Endothelial cell of umbilical vein (primary cell): ENCODE measurements at regions not wholly inside any gene's neighbourhood (a gene's known extent, or its start where the extent isn't known, plus 50 kb on each side); places are given as distances from the start of the nearest gene placed in this dataset.

Source experiments
- BruUV-seq: library from RNA; stranded (reverse); fragments of 400-500 nt; replicated peaks from 2 replicates; lab custom pipeline; 2021; lab: Mats Ljungman, UMichigan
- CTCF ChIA-PET: fragments of 300-600, 350-600 bp; sonication (Branson Sonifier 250); formaldehyde crosslinking; loops from one replicate; lab custom pipeline; 2021; ENCODE audit warnings: antibody characterized with exemption, inconsistent platforms; lab: Charles Lee
- POLR2A ChIA-PET: fragments of 300-600, 350-600 bp; sonication (Branson Sonifier 250); formaldehyde crosslinking; loops from one replicate; lab custom pipeline; 2021; ENCODE audit warnings: antibody characterized with exemption, inconsistent platforms; lab: Charles Lee
- DNase-seq: peaks from one replicate; pipeline ENCODE4 v3.0.0-alpha.2; 2011; ENCODE audit warnings: low read depth, low spot score
- FAIRE-seq: peaks from 2 replicates; lab custom pipeline; 2011; peaks lifted over from hg19 to GRCh38; lab: Jason Lieb, UNC
- H2AFZ ChIP-seq: 2 replicates; pipeline ENCODE4 v1.6.0; 2012; ENCODE audit warnings: low read depth, low read length, control low read depth, inconsistent platforms
- H3K27ac ChIP-seq: 2 replicates; pipeline ENCODE4 v1.5.1; 2011; ENCODE audit warnings: low read depth, mild to moderate bottlenecking, control low read depth, low read length, moderate library complexity; ENCODE audit not compliant: insufficient read depth
- H3K27me3 ChIP-seq, 2 experiments: 2 replicates each; pipeline versions ENCODE4 v1.6.0 to v1.6.1; 2011; ENCODE audit warnings: low read length in 2 of 2, mixed read lengths in 1 of 2; ENCODE audit not compliant: control insufficient read depth in 2 of 2, insufficient read depth in 2 of 2
- H3K36me3 ChIP-seq, 2 experiments: 2 replicates in 1 of 2; 3 replicates in 1 of 2; pipeline ENCODE4 v1.5.1; 2011; ENCODE audit warnings: low read length in 2 of 2, mild to moderate bottlenecking in 1 of 2, moderate library complexity in 1 of 2; ENCODE audit not compliant: control insufficient read depth in 2 of 2, insufficient read depth in 2 of 2; ENCODE audit errors: extremely low read depth in 1 of 2
- H3K4me1 ChIP-seq: 3 replicates; pipeline ENCODE4 v1.5.1; 2011; ENCODE audit warnings: mild to moderate bottlenecking, low read length; ENCODE audit not compliant: control insufficient read depth, insufficient read depth; ENCODE audit errors: extremely low read depth
- H3K4me2 ChIP-seq: 2 replicates; pipeline ENCODE4 v1.6.1; 2011; ENCODE audit warnings: low read length, control low read depth, mixed read lengths; ENCODE audit not compliant: insufficient read depth
- H3K4me3 ChIP-seq, 3 experiments: fragments of 200-600 bp in 1 of 3; sonication (generic), shearing (Covaris generic) in 1 of 3; replicated peaks in 1 of 3; 2 replicates each; pipeline ENCODE4 v1.5.1; 2011 to 2016; ENCODE audit warnings: control low read depth in 3 of 3, low read length in 3 of 3, mild to moderate bottlenecking in 2 of 3, inconsistent platforms in 1 of 3, low read depth in 1 of 3, moderate library complexity in 1 of 3; ENCODE audit not compliant: insufficient read depth in 1 of 3
- H3K79me2 ChIP-seq: 2 replicates; pipeline ENCODE4 v1.6.0; 2012; ENCODE audit warnings: low read length, inconsistent platforms; ENCODE audit not compliant: control insufficient read depth, insufficient read depth
- H3K9ac ChIP-seq: replicated peaks from 2 replicates; pipeline ENCODE3; 2011; ENCODE audit warnings: low read length, control low read depth; ENCODE audit not compliant: insufficient read depth; ENCODE audit errors: extremely low read depth
- H3K9me1 ChIP-seq: replicated peaks from 3 replicates; pipeline ENCODE4 v1.6.0; 2011; ENCODE audit warnings: mild to moderate bottlenecking, low read length; ENCODE audit not compliant: control insufficient read depth, insufficient read depth; ENCODE audit errors: extremely low read depth
- H3K9me3 ChIP-seq: replicated peaks from 2 replicates; pipeline ENCODE4 v1.5.1; 2012; ENCODE audit warnings: low read length, inconsistent platforms; ENCODE audit not compliant: control insufficient read depth, insufficient read depth
- H4K20me1 ChIP-seq: replicated peaks from 2 replicates; pipeline ENCODE3; 2011; ENCODE audit warnings: mild to moderate bottlenecking, low read length; ENCODE audit not compliant: control insufficient read depth, insufficient read depth; ENCODE audit errors: extremely low read depth
- CTCF ChIP-seq, 2 donors: IDR thresholded peaks; 1 replicate in 1 of 2; 2 replicates in 1 of 2; pipeline ENCODE4 v1.5.1; 2011; ENCODE audit warnings: low read length in 2 of 2, mild to moderate bottlenecking in 2 of 2, moderate library complexity in 2 of 2, control low read depth in 1 of 2, inconsistent platforms in 1 of 2, low read depth in 1 of 2; ENCODE audit not compliant: insufficient read depth in 1 of 2; ENCODE audit errors: extremely low read depth in 1 of 2
- EZH2 ChIP-seq: IDR thresholded peaks from 2 replicates; pipeline ENCODE4 v1.6.1; 2012; ENCODE audit warnings: borderline replicate concordance, low read depth, mild to moderate bottlenecking, moderate library complexity, low read length, inconsistent platforms; ENCODE audit not compliant: severe bottlenecking
- FOS ChIP-seq: IDR thresholded peaks from 2 replicates; pipeline ENCODE4 v1.6.1; 2011; ENCODE audit warnings: mild to moderate bottlenecking, low read length, moderate library complexity, borderline replicate concordance; ENCODE audit not compliant: insufficient read depth
- GATA2 ChIP-seq: IDR thresholded peaks from 2 replicates; pipeline ENCODE4 v1.7.0; 2011; ENCODE audit warnings: low read depth, mild to moderate bottlenecking, moderate library complexity, mixed read lengths, low read length; ENCODE audit not compliant: insufficient read length, insufficient read depth
- JUN ChIP-seq: IDR thresholded peaks from 2 replicates; pipeline ENCODE4 v1.6.1; 2011; ENCODE audit warnings: borderline replicate concordance, low read depth; ENCODE audit not compliant: insufficient read length, insufficient read depth
- MAX ChIP-seq: IDR thresholded peaks from 2 replicates; pipeline ENCODE4 v1.6.1; 2011; ENCODE audit not compliant: insufficient read depth, insufficient read length
- MYC ChIP-seq: IDR thresholded peaks from one replicate; pipeline ENCODE4 v1.6.1; 2011; ENCODE audit warnings: mild to moderate bottlenecking, low read depth, low read length
- POLR2A ChIP-seq: IDR thresholded peaks from 2 replicates; pipeline ENCODE4 v1.6.1; 2012; ENCODE audit warnings: low read depth, mild to moderate bottlenecking, control low read depth, low read length
- POLR2AphosphoS5 ChIP-seq: IDR thresholded peaks from 2 replicates; pipeline ENCODE4 v1.6.1; 2012; ENCODE audit warnings: low read depth, mild to moderate bottlenecking, control low read depth, low read length, moderate library complexity; ENCODE audit not compliant: insufficient read depth
- dilution Hi-C: fragments of 300-500 bp; cut with MboI; formaldehyde crosslinking; loops from one replicate; pipeline ENCODE4 v1.15.0; 2019; ENCODE audit warnings: low sequenced_read_pairs; ENCODE audit not compliant: extremely low pct_ligation_motif_present
- intact Hi-C: fragments of 100-400 bp; cut with micrococcal nuclease; formaldehyde crosslinking; loops from one replicate; pipeline ENCODE4 v1.10.0; 2022

GRCh38 chr18:53795061-53795460 is 429.4 kb downstream of the MBD2 start:
- ChIA-PET CTCF (no interaction called here), POLR2A (no interaction called here)

More at GRCh38 chr18:53795061-53795460, 429.4 kb downstream of the MBD2 start:
- H3K9me3 ChIP-seq = peaks cover 5% of the 10 kb centered on the region
- H3K9me1 ChIP-seq = no peaks in the 10 kb centered on the region
- no peak overlapping the region for H3K9ac ChIP-seq
- dilution Hi-C loops (no loop called here), intact Hi-C loops (no loop called here)
- no peaks in the 10 kb centered on the region for H3K4me1 ChIP-seq
- TF ChIP-seq POLR2AphosphoS5 (no peak), MYC (no peak), CTCF (IDR thresholded peaks at IDR 0.05; ENCODE audit: extremely low read depth in 1 of 2, insufficient read depth in 1 of 2, low read depth in 1 of 2, low read length in 2 of 2) (no peak), GATA2 (no peak), MAX (no peak), POLR2A (no peak), JUN (no peak), FOS (no peak), EZH2 (no peak)
- no TSS peak for BruUV-seq
- no peak overlapping the region for H2AFZ ChIP-seq
- H3K4me3 ChIP-seq = no peak overlapping the region
- no peak overlapping the region for H3K27ac ChIP-seq
- DNase-seq = no peak
- FAIRE-seq = no peak
- no peak overlapping the region for H3K4me2 ChIP-seq
- H3K79me2 ChIP-seq = no peaks in the 10 kb centered on the region
- H3K27me3 ChIP-seq = no peaks in the 10 kb centered on the region
- H4K20me1 ChIP-seq = no peaks in the 10 kb centered on the region
- H3K36me3 ChIP-seq = no peaks in the 10 kb centered on the region
